HepG2 (cell line): ENCODE measurements at regions not wholly inside any gene's neighbourhood (a gene's known extent, or its start where the extent isn't known, plus 50 kb on each side); places are given as distances from the start of the nearest gene placed in this dataset.

Source experiments
- ATAC-seq: fragments of 200-7000 bp; cut with Tn5 transposase; 3 replicates; pipeline ENCODE4 v1.9.1; 2020; ENCODE audit warnings: mild to moderate bottlenecking, moderate library complexity
- BruUV-seq: library from RNA; stranded (reverse); fragments of 400-500 nt; replicated peaks from 2 replicates; lab custom pipeline; 2021; lab: Mats Ljungman, UMichigan
- CTCF ChIA-PET: fragments of 300-600 bp; formaldehyde crosslinking; extraction: SDS; loops from one replicate; lab custom pipeline; 2021; ENCODE audit warnings: low total read pairs, inconsistent platforms, low intra/inter-chr PET ratio; lab: Yijun Ruan, JAX
- POLR2A ChIA-PET: fragments of 350-600 bp; sonication (Branson Sonifier 250); formaldehyde crosslinking; loops from one replicate; lab custom pipeline; 2020; ENCODE audit warnings: antibody characterized with exemption, inconsistent platforms; lab: Yijun Ruan, JAX
- DNase-seq: peaks from one replicate; pipeline ENCODE4 v3.0.0-alpha.2; 2015; ENCODE audit warnings: low spot score
- FAIRE-seq: peaks from 3 replicates; lab custom pipeline; 2011; peaks lifted over from hg19 to GRCh38; lab: Jason Lieb, UNC
- H2AFZ ChIP-seq: one replicate; pipeline ENCODE4 v1.6.1; 2011; ENCODE audit warnings: low read length, inconsistent platforms
- H3K27ac ChIP-seq: fragments of 300-600 bp; 3 replicates; pipeline ENCODE4 v1.8.0; 2011; ENCODE audit warnings: mixed run types, mild to moderate bottlenecking, mixed read lengths, low read length, inconsistent platforms; ENCODE audit not compliant: insufficient read depth; ENCODE audit errors: extremely low read length
- H3K27me3 ChIP-seq, 2 experiments: fragments of 200-600 bp in 1 of 2; 2 replicates in 1 of 2; 3 replicates in 1 of 2; pipeline versions ENCODE4 v1.6.0 to v1.8.0; 2011; ENCODE audit warnings: low read length in 2 of 2, mild to moderate bottlenecking in 2 of 2, moderate library complexity in 2 of 2, inconsistent platforms in 1 of 2; ENCODE audit not compliant: insufficient read depth in 2 of 2, control insufficient read depth in 1 of 2
- H3K36me3 ChIP-seq, 2 experiments: fragments of 200-600 bp in 1 of 2; replicated peaks in 1 of 2; 2 replicates in 1 of 2; 3 replicates in 1 of 2; pipeline versions ENCODE4 v1.5.1 to v1.8.0; 2011; ENCODE audit warnings: low read length in 2 of 2, inconsistent platforms in 1 of 2; ENCODE audit not compliant: insufficient read depth in 2 of 2, control insufficient read depth in 1 of 2
- H3K4me1 ChIP-seq: 2 replicates; pipeline ENCODE4 v1.5.1; 2012; ENCODE audit warnings: low read length, inconsistent platforms; ENCODE audit not compliant: insufficient read depth
- H3K4me2 ChIP-seq: 2 replicates; pipeline ENCODE4 v1.6.0; 2011; ENCODE audit warnings: low read depth, low read length, inconsistent platforms
- H3K4me3 ChIP-seq, 3 experiments: fragments of 200-600 bp in 1 of 3; sonication (generic), shearing (Covaris generic) in 1 of 3; replicated peaks in 1 of 3; 2 replicates each; pipeline ENCODE4 v1.5.1; 2011 to 2016; ENCODE audit warnings: low read length in 3 of 3, inconsistent platforms in 2 of 3, low read depth in 2 of 3, mild to moderate bottlenecking in 2 of 3, control low read depth in 1 of 3, mixed read lengths in 1 of 3; ENCODE audit not compliant: insufficient read depth in 1 of 3
- H3K79me2 ChIP-seq: one replicate; pipeline ENCODE4 v1.6.1; 2011; ENCODE audit warnings: low read length, inconsistent platforms; ENCODE audit not compliant: insufficient read depth
- H3K9ac ChIP-seq: 2 replicates; pipeline ENCODE4 v1.6.0; 2011; ENCODE audit warnings: mild to moderate bottlenecking, low read depth, low read length, inconsistent platforms; ENCODE audit not compliant: insufficient read depth
- H3K9me3 ChIP-seq: 2 replicates; pipeline ENCODE4 v1.5.1; 2012; ENCODE audit warnings: mild to moderate bottlenecking, low read length
- H4K20me1 ChIP-seq: 2 replicates; pipeline ENCODE4 v1.6.0; 2011; ENCODE audit warnings: inconsistent platforms, mild to moderate bottlenecking, low read length, moderate library complexity; ENCODE audit not compliant: insufficient read depth
- HOXA5 ChIP-seq: sonication (generic); formaldehyde crosslinking; IDR thresholded peaks from 2 replicates; pipeline ENCODE4 v1.4.0; 2020; ENCODE audit warnings: missing genetic modification reagents
- MAFF ChIP-seq: IDR thresholded peaks from 2 replicates; pipeline ENCODE4 v1.6.1; 2011; ENCODE audit warnings: low read depth, low read length, improper control_type of control experiment
- MBD4 ChIP-seq: IDR thresholded peaks from 2 replicates; pipeline ENCODE4 v1.6.1; 2012; ENCODE audit warnings: low read length, inconsistent platforms, borderline replicate concordance
- ZNF569 ChIP-seq: sonication (generic); formaldehyde crosslinking; IDR thresholded peaks from 2 replicates; pipeline ENCODE4 v1.5.0; 2020; ENCODE audit warnings: mild to moderate bottlenecking, missing genetic modification reagents, moderate library complexity, borderline replicate concordance
- ZSCAN12 ChIP-seq: sonication (generic); formaldehyde crosslinking; IDR thresholded peaks from 2 replicates; pipeline ENCODE4 v1.9.0; 2021; ENCODE audit warnings: mild to moderate bottlenecking, missing genetic modification reagents
- WGBS: methylation state at CpG from one replicate; pipeline ENCODE4 v1.1.6; 2017; ENCODE audit warnings: low lambda C conversion rate; 5-methylcytosine and 5-hydroxymethylcytosine counted together
- in situ Hi-C: cut with HindIII; loops from 2 replicates; pipeline ENCODE4 v1.10.0; 2017; ENCODE audit warnings: low pct_unique_long_range_greater_than_20kb; ENCODE audit not compliant: extremely low pct_ligation_motif_present
- intact Hi-C: fragments of 100-400 bp; cut with micrococcal nuclease; formaldehyde crosslinking; loops from one replicate; pipeline ENCODE4 v1.10.0; 2022; ENCODE audit not compliant: unreplicated experiment
- TF ChIP-seq, protein P1 (sequence below): sonication (generic); formaldehyde crosslinking; IDR thresholded peaks from 2 replicates; pipeline ENCODE4 v1.5.0; 2020; ENCODE audit warnings: missing genetic modification reagents
- TF ChIP-seq, protein P2 (sequence below): IDR thresholded peaks from 2 replicates; pipeline ENCODE4 v1.6.1; 2016; ENCODE audit warnings: low read depth, control low read depth
- TF ChIP-seq, protein P3 (sequence below): conservative IDR thresholded peaks from 2 replicates; pipeline ENCODE4 v1.6.1; 2018; ENCODE audit warnings: missing genetic modification reagents

DNA sequence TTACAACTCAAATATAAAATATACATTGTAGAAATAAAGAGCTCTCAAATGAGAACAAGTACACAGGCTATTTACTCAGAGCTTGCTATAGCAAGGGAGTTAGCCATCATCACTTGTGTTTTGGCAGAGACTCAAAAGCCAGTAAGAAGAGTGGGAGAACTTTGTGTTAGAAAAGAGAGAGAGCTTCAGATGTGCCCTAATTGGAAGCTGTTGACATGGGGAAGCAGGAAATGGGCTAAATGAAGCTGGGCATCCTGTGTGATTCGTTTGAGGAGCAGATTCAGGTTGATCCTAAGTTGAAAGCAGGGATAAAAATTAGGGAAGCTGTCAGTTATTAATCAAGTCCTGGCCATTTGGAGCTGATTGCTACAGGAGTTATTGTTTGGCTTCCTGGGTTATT is 207.4 kb upstream of the MAOA start:
- intact Hi-C loops (no loop called here), in situ Hi-C loops (no loop called here)
- Histone ChIP-seq H3K4me1 (no peaks in the 10 kb centered on the region), H3K9ac (no peak overlapping the region), H3K36me3 (no peaks in the 10 kb centered on the region), H2AFZ (no peak overlapping the region), H3K9me3 (0 out of 2 replicates have a peak, but pooled peaks cover 13% of the 10 kb centered on the region), H3K27ac (no peak overlapping the region), H3K27me3 (no peaks in the 10 kb centered on the region), H4K20me1 (no peaks in the 10 kb centered on the region), H3K4me2 (no peak overlapping the region), H3K79me2 (no peaks in the 10 kb centered on the region), H3K4me3 (no peak overlapping the region)
- ATAC-seq (no peak), FAIRE-seq (no peak), DNase-seq (no peak)
- no TSS peak for BruUV-seq
- ChIA-PET CTCF (no interaction called here), POLR2A (no interaction called here)
- 0% methylated on average over 1 of the region's 1 CpG for WGBS
- TF ChIP-seq MBD4 (no peak), ZSCAN12 (CRISPR knock-in tag) (no peak), HOXA5 (CRISPR knock-in tag) (no peak), ZNF569 (CRISPR knock-in tag) (no peak), MAFF (no peak)
- TF ChIP-seq, protein P1, sequence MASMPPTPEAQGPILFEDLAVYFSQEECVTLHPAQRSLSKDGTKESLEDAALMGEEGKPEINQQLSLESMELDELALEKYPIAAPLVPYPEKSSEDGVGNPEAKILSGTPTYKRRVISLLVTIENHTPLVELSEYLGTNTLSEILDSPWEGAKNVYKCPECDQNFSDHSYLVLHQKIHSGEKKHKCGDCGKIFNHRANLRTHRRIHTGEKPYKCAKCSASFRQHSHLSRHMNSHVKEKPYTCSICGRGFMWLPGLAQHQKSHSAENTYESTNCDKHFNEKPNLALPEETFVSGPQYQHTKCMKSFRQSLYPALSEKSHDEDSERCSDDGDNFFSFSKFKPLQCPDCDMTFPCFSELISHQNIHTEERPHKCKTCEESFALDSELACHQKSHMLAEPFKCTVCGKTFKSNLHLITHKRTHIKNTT (CRISPR knock-in tag) = no peak
- TF ChIP-seq, protein P2, sequence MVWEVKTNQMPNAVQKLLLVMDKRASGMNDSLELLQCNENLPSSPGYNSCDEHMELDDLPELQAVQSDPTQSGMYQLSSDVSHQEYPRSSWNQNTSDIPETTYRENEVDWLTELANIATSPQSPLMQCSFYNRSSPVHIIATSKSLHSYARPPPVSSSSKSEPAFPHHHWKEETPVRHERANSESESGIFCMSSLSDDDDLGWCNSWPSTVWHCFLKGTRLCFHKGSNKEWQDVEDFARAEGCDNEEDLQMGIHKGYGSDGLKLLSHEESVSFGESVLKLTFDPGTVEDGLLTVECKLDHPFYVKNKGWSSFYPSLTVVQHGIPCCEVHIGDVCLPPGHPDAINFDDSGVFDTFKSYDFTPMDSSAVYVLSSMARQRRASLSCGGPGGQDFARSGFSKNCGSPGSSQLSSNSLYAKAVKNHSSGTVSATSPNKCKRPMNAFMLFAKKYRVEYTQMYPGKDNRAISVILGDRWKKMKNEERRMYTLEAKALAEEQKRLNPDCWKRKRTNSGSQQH (CRISPR knock-in tag) = no peak
- TF ChIP-seq, protein P3, sequence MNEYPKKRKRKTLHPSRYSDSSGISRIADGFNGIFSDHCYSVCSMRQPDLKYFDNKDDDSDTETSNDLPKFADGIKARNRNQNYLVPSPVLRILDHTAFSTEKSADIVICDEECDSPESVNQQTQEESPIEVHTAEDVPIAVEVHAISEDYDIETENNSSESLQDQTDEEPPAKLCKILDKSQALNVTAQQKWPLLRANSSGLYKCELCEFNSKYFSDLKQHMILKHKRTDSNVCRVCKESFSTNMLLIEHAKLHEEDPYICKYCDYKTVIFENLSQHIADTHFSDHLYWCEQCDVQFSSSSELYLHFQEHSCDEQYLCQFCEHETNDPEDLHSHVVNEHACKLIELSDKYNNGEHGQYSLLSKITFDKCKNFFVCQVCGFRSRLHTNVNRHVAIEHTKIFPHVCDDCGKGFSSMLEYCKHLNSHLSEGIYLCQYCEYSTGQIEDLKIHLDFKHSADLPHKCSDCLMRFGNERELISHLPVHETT (CRISPR knock-in tag) = no peak
